HG02763 (cell line): ENCODE measurements at regions not wholly inside any gene's neighbourhood (a gene's known extent, or its start where the extent isn't known, plus 50 kb on each side); places are given as distances from the start of the nearest gene placed in this dataset.
"Not testable (repeated sequence)": the region's sequence is repeated elsewhere in the genome, so short reads cannot be mapped to it uniquely, and the experiment has no call there.

Experiments used
- ATAC-seq: cut with Tn5 transposase; IDR thresholded peaks from one replicate; pipeline ENCODE4 v1.9.1; 2021; ENCODE audit warnings: mild to moderate bottlenecking, moderate library complexity; ENCODE audit not compliant: unreplicated experiment

DNA sequence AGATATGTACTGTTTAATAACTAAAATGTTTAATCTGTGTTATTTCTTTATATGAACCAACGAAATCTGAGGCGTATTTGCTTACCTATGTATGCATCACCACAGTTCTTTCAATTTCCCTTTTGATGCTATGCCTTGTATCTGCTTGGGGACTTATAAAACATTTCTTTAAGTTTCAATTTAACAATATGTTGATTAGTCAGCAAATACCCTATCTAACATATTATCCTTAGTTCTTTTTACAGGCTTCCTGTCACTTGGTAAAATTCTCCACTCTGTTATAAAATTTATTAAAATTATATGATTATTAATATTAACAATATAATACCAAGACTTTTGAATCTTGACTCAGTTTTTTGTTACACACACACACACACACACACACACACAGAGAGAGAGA lies 174.3 kb downstream of the CPS1 start:
- ATAC-seq: no peak

DNA sequence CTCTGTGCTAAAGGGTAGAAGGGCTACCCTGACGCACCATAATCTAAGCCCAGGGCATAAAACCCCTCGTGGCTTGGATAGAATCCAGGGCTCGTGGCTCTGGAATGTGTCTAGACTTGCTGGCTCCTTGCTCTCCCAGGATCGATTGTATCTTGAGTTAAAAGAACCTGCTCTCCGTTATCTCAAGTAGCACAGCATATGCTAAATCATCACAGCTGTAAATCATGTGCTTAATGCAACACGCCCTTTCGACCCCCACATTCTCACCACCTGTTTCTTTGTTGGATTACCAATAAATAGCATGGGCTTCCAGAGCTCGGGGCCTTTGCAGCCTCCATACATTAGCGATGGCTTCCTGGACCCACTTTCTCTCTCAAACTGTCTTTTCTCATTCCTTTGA lies 190.4 kb downstream of the CPS1 start:
- ATAC-seq: not testable (repeated sequence)

DNA sequence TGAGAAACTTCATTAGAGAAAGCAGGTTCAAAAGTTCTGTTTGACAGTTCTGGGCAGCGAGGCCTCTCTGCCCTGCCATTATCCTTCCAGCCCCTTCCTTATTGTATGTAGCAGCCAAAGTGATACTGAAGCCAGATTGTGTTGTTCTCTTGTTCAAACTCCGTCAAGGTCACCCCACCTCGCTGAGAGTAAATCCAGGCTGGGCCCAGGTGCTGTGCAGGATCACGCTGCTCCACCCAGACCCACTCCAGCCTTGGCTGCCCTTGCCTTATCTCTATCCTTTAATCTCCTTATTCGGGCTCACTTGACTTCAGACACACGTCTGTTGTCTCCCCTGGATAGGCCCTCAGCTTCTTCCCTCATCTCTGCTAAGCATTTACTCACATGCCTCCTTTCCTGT lies 196.1 kb downstream of the CPS1 start:
- no peak for ATAC-seq

DNA sequence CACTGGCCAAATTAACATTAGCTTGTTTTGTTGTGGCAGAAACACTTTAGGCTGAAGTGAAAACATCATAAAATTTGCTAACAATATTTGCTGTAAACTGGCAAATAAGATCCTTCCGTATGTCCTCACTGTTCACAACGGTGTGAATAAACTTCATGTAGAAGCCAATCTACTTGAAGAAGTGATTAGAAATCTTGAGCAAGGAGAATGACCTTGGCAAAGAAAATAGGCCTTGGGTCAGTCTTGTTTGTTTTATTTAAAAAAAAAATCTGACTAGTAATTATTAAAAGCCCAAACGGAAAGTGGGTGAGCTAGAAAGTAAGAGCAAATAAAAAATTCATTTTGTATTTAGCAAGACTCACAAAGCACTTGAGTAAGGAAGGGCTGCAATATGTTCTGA lies 197.0 kb downstream of the CPS1 start:
- ATAC-seq: no peak

DNA sequence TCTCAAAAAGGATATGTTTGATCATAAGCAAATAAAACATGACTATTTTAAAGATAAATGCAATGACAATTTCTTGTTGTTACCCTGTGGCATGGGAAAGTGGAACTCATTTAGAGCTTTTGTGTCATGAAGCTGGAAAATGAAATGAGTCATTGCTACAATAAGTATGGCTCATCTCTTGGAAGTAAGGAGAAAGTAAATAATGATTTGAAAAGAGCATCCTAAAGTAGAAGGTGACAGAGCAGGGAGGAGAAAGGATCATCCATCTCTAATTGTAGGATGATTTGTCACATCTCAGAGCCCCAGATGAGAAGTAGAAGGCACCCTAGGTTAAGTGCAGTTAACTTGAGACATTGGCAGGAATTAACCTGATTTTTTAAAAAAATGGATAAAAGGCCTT lies 200.5 kb downstream of the CPS1 start:
- no peak for ATAC-seq

DNA sequence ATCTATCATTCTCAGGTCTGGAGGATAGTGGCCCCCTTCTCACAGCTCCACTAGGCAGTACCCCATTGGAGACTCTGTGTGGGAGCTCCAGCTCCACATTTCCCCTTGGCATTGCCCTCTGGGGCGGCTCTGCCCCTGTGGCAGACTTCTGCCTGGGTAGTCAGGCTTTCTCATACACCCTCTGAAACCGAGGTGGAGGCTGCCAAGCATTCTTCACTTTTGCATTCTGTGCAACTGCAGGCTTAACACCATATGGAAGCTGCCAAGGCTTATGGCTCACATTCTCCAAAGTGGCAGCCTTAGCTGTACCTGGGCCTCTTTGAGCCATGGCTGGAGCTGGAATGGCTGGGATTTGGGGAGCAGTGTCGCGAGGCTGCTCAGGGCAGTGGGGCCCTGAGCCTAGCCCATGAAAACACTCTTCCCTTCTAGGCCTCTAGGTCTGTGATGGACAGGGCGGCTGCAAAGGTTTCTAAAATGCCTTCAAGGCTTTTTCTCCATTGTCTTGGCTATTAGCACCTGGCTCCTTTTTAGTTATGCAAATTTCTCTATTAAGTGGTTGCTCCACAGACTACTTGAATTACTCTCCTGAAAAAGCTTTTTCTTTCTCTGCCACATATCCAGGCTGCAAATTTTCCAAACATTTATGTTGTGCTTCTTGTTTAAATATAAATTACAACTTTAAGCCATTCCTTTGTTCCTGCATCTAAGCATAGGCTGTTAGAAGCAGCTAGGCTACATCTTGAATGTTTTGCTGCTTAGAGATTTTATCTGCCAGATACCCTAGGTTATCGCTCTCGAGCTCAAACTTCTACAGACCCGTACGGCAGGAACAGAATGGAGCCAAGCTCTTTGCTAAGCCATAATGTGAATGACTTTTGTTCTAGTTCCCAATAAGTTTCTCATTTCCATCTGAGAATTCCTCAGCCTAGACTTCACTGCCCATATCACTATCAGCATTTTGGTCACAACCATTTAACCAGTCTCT lies 206.5 kb downstream of the CPS1 start:
- ATAC-seq: no peak

DNA sequence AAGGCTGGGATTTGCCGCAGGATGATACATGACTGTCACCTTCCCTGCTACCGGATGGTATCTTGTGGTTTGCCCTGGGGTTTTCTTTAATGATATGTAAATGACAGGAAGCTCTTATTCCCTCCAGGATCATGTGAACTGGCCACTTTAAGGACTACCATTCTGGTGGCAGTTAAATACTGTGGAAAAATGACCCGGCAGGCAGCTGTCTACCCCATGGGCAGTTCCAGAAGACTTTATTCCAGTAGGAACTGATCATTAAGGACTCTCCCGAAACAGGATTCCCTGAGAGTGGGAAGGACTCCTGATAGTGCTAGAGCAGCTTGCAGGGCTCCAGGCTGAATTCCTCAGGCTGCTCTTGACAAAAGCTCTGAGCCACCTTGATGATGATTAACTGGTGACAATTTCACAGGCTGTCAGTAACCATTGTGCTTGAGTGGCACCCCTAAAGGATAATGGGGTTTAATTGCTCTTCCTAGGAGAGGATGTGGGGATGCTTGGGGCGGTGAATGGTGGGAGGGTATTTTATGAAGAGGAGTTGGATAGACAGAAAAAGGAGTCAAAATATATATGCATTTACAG lies 212.0 kb downstream of the CPS1 start:
- no peak for ATAC-seq

DNA sequence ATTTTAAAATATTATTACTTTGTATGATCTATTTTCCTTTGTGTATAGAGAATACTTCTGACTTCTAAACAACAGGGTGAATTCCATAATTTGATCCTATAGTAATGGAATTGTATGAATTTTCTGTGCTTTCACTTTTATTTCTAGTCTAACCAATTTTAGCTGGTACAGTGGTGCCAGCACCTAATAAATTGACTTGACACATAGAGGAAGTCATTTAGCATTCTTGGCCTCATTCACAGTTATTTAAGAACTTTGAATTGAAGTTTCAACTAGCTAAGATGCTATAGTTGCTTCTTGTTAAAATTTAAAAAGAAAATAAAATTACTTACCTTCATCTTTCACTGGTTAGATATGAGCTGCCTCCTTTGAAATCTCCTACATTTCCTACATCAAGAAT lies 220.4 kb downstream of the CPS1 start:
- ATAC-seq: no peak

DNA sequence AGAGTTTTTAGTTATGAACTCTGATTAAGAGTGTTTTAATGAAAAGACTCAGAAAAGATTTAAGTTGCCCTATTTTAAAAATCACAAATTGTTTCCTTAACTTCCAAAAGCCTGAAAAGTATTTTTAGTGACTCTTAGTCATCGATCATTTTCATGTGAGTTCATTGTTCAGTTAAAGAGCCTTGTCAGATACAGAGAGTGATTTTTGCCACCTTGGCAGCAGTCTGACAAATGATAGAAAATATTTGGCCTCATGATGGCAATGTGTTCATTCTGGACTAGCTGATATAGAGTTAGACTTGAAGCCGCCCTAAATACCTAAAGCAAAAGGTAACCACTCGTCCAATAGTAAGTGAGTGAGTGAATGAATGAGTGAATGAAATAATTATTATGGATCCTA lies 225.8 kb downstream of the CPS1 start:
- ATAC-seq: no peak

DNA sequence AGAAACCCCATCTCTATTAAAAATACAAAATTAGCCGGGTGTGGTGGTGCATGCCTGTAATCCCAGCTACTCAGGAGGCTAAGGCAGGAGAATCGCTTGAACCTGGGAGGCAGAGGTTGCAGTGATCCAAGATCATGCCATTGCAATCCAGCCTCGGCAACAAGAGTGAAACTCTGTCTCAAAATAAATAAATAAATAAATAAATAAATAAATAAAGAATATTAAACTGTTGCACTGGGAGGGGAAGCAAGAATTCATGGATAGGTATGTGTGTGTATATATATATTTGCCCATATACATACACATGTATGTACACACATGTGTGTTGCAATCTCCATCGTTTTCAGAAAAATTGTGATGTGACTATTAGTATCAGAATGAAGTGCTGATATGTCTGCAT lies 231.4 kb downstream of the CPS1 start:
- not testable (repeated sequence) for ATAC-seq

DNA sequence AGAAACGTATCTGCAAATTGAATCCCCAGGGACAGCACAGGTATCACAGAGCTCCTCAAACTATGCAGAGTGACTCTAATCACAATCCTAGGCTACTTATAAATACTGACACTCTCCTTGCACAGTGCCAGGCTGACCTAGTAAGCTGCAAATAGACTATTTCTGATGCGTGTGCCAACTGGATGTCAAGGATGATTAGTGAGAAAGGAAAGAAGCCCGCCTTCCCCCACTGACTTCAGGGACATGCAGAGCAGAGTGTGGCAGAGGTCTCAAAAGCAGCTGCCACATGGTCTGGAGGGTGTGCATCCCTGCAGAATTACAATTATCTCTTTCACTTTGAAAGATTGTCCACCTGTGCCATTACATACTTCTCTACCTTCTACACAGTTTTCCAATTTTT lies 235.6 kb downstream of the CPS1 start:
- no peak for ATAC-seq

DNA sequence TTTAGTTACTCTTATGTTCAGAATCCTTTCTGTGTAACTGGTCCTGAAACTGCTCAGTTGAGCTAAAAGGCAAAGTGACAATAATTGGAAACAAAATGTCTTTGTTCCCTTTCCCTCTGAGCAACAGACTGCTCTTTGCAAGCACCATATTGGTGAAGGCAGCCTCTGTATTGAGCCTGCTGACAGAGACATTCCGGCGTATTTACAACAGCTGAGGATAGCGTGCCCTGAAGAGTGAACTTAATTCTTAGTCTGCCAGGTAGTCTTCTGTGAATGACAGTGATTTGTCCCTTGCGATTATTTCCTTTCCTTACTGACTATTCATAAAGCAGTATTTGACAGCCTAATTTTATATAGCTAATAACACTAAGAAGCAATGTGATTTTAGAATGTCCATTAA lies 239.1 kb downstream of the CPS1 start:
- ATAC-seq: no peak

DNA sequence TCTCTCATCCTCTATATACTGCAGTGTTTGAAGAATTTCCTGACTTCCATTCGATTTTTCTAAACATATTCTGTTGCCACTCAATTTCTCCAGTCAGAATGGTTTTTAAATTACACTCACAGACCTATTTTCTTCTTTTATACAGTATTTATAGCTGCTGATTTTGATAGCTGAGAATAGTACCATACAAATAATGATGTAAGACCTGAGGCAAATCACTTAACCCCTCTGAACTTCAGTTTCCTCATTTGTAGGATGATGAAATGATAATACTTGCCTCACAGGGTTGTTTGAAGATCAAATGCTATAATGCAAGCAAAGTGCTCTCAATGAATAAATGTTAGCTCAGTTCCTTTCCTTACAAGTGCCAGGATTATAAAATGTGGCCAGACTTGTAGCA lies 241.8 kb downstream of the CPS1 start:
- ATAC-seq: no peak

DNA sequence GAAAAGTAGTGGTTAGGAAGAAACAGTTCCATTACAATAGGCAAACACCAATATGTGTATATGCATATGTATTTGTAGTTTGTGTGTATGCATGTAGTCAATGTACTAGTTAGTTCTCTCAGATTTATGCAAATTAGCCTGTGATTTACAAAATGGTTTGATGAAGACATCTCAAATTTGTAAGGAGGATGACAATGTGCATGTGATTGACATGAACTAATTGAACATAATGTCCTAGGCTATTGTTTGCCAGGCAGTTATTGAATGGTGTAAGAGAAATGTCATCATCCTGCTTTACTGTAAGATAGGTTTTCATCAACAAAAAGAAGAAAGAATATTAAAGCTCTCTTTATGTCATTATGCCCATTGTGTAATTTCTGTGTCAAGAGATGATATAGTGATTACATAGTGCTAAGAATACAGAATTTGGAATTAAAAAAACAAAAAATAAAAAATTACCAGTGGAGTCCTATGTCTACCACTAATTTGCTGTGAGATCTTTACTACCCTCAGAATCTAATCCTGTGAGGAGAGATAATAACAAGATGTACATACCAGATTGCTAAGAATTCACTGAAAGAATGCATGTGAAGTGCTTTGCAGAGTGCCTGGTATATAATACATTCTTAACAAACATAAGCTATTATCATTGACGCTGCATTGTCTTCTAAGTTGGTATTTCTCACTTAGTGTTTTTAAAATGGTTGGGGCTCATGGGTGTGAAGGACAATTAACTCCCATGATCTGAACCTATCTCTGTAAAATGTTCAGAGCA lies 258.0 kb downstream of the CPS1 start:
- ATAC-seq: no peak

DNA sequence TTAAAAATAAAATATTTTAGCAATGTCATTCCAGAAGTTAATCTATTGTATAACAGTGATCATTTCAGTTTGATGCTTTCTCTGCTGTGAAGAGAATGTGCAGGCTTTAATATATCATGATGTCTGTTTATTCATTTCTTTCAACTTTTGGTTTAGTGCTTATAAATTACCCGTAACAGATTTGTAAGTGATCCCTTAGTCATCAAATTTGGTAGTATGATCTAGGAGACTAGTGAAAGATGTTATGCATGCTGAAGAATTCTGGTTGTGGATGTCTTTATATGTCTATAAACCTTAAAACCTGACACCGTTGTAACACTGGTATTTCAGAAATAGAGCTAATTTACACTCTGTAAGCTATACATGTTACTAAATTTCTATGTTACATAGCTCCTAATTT lies 260.4 kb downstream of the CPS1 start:
- no peak for ATAC-seq

DNA sequence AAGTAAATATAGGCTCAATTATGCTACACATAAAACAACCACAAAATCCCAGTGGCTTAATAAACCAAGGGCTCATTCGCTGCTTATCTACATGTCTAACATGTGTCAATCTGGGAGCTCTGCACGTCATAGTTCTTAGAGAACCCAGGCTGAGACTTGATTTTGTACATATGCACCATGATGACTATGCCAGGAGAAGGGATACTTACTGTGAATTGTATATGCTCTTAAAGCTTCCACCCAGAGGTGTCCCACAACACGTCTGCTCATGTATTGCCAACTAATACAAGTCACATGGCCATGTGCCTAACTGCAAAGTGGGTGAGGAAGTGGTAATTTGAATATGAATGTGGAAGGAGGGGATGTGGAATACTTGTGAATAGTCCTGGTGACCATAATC lies 262.1 kb downstream of the CPS1 start:
- no peak for ATAC-seq

DNA sequence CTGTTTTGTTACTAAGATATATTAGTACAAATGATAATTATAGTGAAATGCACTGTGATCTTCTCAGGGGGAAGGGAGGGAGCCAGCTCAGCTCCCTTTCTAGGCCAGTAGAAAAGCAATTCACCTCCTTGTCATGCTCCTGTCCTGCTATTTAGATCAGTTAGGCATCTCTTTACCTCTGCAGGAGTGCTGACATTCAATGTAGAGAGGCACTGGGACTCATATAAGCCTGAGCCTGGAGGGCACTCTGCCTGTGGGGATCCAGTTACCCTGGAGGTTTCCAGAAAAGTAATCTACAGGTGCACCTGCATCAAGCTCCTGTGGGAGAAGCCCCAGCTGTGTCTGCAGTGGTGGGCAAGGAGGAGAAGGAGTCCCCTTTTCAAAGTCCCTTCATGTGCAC lies 277.0 kb downstream of the CPS1 start:
- ATAC-seq: no peak

DNA sequence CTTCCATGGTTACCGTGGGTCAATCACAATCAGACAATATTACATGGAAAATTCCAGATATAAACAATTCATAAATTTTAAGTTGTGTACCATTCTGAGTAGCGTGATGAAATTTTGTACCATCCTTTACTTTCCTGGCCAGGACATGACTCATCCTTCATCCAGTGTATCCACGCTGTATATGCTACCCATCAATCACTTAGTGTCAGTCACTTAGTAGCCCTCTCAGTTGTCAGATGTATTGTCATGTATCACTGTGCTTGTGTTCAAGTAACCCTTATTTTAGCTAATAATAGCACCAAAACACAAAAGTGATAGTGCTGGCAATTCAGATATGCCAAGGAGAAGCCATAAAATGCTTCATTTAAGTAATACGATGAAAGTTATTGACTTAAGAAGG lies 282.6 kb downstream of the CPS1 start:
- no peak for ATAC-seq

DNA sequence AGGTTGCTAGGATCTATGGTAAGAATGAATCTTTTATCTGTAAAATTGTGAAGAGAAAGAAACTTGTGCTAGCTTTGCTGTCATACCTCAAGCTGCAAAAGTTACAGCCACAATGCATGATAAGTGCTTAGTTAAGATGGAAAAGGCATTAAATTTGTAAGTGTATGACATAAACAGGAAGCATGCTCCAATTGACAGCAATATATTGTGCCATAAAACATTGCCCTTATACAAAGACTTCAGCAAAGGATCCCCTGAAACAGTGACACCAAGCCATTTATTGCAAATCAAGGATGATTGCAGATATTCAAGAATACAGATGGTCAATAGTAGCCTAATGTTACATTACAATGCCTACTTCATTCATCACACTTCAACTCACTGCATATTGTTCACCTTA lies 283.1 kb downstream of the CPS1 start:
- no peak for ATAC-seq

DNA sequence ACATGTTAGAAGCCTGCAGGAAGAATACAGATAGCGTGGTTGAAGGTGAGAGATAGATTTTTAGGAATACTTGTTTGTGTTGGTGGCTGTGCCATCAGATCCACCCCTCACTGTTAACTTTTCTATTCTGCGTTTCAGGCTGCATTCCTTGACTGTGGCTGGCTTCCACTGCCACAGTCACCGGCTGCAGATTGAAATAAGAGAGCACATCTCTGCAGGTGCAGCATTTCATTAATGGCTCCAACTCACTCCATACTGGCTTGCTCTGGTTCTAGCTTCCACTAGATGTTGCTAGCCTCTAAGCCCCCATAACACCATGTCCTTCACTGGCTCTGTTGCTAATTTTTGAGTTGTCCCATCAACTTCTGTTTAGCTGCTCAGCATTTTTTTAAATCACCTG lies 286.5 kb downstream of the CPS1 start:
- no peak for ATAC-seq

DNA sequence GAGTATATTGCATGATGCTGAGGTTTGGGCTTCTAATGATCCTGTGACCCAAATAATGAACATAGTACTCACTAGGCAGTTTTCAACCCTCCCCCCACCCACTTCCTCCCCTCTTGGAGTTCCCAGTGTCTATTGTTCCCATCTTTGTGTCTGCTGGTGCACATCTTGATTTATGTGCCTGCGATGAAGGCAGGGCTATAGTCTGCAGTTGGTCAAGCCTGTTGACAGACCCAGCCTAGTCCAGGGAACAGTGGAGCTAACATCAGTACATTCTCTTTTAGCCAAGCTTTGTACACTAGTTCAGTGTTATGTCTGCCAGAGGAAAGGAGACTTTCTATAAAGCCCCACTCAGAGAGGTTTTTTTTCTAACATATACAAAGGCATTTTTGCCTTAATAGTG lies 287.6 kb downstream of the CPS1 start:
- ATAC-seq: no peak

DNA sequence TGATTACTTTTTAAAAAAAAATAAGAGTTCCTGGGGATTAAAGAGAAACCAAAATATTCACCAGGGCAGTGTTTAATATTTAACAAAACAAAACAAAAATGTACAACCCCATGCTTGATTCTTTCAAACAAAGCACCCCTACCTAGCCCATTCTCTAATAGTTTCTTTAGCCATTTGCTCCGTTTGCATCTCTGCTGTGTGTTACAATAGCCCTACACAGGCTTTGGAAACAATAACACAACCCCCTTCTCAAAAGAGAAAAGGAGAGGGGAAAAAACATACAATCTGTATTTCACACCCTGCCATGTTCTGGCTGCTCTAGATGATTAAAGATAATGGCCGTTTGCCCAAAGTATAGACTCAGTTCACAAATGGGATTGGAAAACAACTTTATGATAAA lies 302.9 kb downstream of the CPS1 start:
- ATAC-seq: no peak
